ENCODE measurements at regions not wholly inside any gene's neighbourhood (a gene's known extent, or its start where the extent isn't known, plus 50 kb on each side); places are given as distances from the start of the nearest gene placed in this dataset.

GRCh38 chr2:209321581-209321980 lies 102.3 kb upstream of the MAP2 start:
- no peak for TF ChIP-seq POLR2A (IDR thresholded peaks at IDR 0.05)
- TF ChIP-seq CTCF (IDR thresholded peaks at IDR 0.05), result no peak

Measured in uterus (tissue), 2 donors.